H1 (cell line): ENCODE measurements at regions not wholly inside any gene's neighbourhood (a gene's known extent, or its start where the extent isn't known, plus 50 kb on each side); places are given as distances from the start of the nearest gene placed in this dataset.

Experiments used
- CTCF ChIA-PET: fragments of 300-600 bp; sonication (Branson Sonifier 250); formaldehyde crosslinking; loops from one replicate; lab custom pipeline; 2021; ENCODE audit not compliant: partially characterized antibody; lab: Charles Lee
- POLR2A ChIA-PET: fragments of 300-600 bp; sonication (Branson Sonifier 250); formaldehyde crosslinking; loops from one replicate; lab custom pipeline; 2021; ENCODE audit warnings: inconsistent platforms; ENCODE audit not compliant: partially characterized antibody; lab: Charles Lee
- DNase-seq, 2 experiments: peaks; one replicate each; pipeline versions ENCODE4 v3.0.0 to v3.0.0-alpha.2; 2010 to 2022; ENCODE audit warnings: low spot score in 2 of 2, low read depth in 1 of 2, mixed read lengths in 1 of 2
- FAIRE-seq: peaks from 2 replicates; lab custom pipeline; 2011; peaks lifted over from hg19 to GRCh38; lab: Jason Lieb, UNC
- H2AFZ ChIP-seq: 2 replicates; pipeline ENCODE4 v1.8.1; 2012; ENCODE audit warnings: low read length, inconsistent platforms
- H2AK5ac ChIP-seq: 2 replicates; pipeline ENCODE4 v1.6.1; 2013; ENCODE audit warnings: low read depth, low read length
- H2BK120ac ChIP-seq: replicated peaks from 2 replicates; pipeline ENCODE3; 2013; ENCODE audit warnings: low read depth, low read length, inconsistent platforms
- H2BK12ac ChIP-seq: 2 replicates; pipeline ENCODE4 v1.6.1; 2013; ENCODE audit warnings: low read depth, low read length
- H2BK15ac ChIP-seq: 2 replicates; pipeline ENCODE4 v1.6.1; 2013; ENCODE audit warnings: low read length
- H2BK20ac ChIP-seq: 2 replicates; pipeline ENCODE4 v1.6.1; 2013; ENCODE audit warnings: low read length
- H2BK5ac ChIP-seq: 2 replicates; pipeline ENCODE4 v1.6.1; 2013; ENCODE audit warnings: low read depth, low read length
- H3K14ac ChIP-seq: 2 replicates; pipeline ENCODE4 v1.6.1; 2013; ENCODE audit warnings: inconsistent platforms; ENCODE audit not compliant: insufficient read length
- H3K18ac ChIP-seq: 2 replicates; pipeline ENCODE4 v1.6.1; 2013; ENCODE audit warnings: low read length; ENCODE audit errors: extremely low read depth
- H3K23ac ChIP-seq: 2 replicates; pipeline ENCODE4 v1.6.1; 2013; ENCODE audit warnings: inconsistent platforms; ENCODE audit not compliant: insufficient read length
- H3K23me2 ChIP-seq: 2 replicates; pipeline ENCODE4 v1.6.1; 2013; ENCODE audit warnings: low read depth, low read length
- H3K27ac ChIP-seq: 2 replicates; pipeline ENCODE4 v1.6.1; 2011; ENCODE audit warnings: low read depth, low read length, inconsistent platforms
- H3K27me3 ChIP-seq, 4 experiments: replicated peaks in 1 of 4; 1 replicate in 1 of 4; 2 replicates in 3 of 4; pipeline versions ENCODE4 v1.6.1 to v1.8.1; 2011 to 2013; ENCODE audit warnings: low read length in 3 of 4, mild to moderate bottlenecking in 3 of 4, inconsistent platforms in 2 of 4, mixed read lengths in 2 of 4, moderate library complexity in 1 of 4; ENCODE audit not compliant: control insufficient read depth in 3 of 4, insufficient read depth in 3 of 4; ENCODE audit errors: extremely low read depth in 1 of 4
- H3K36me3 ChIP-seq, 4 experiments: 2 replicates each; pipeline versions ENCODE4 v1.6.1 to v1.8.1; 2011 to 2013; ENCODE audit warnings: mild to moderate bottlenecking in 4 of 4, low read length in 3 of 4, moderate library complexity in 2 of 4, control low read depth in 1 of 4, inconsistent platforms in 1 of 4; ENCODE audit not compliant: insufficient read depth in 4 of 4, control insufficient read depth in 2 of 4
- H3K4ac ChIP-seq: replicated peaks from 2 replicates; pipeline ENCODE3; 2013; ENCODE audit warnings: low read length, low read depth, mixed read lengths, inconsistent platforms; ENCODE audit not compliant: insufficient read length
- H3K4me1 ChIP-seq, 4 experiments: replicated peaks in 1 of 4; 1 replicate in 1 of 4; 2 replicates in 3 of 4; pipeline versions ENCODE4 v1.6.1 to v1.8.1; 2011 to 2013; ENCODE audit warnings: low read length in 3 of 4, inconsistent platforms in 2 of 4, mixed read lengths in 1 of 4; ENCODE audit not compliant: insufficient read depth in 4 of 4, control insufficient read depth in 3 of 4
- H3K4me2 ChIP-seq, 2 experiments: 2 replicates each; pipeline versions ENCODE4 v1.6.1 to v1.8.1; 2011 to 2013; ENCODE audit warnings: low read depth in 2 of 2, low read length in 2 of 2, control low read depth in 1 of 2, inconsistent platforms in 1 of 2, mild to moderate bottlenecking in 1 of 2; ENCODE audit not compliant: insufficient read depth in 1 of 2
- H3K4me3 ChIP-seq, 4 experiments: fragments of 200-600, 300-600 bp in 1 of 4; sonication (generic), shearing (Covaris generic), sonication (Bioruptor Twin) in 1 of 4; 2 replicates each; pipeline versions ENCODE4 v1.5.1 to v1.8.1; 2011 to 2016; ENCODE audit warnings: low read length in 4 of 4, low read depth in 3 of 4, control low read depth in 2 of 4, inconsistent platforms in 2 of 4, mild to moderate bottlenecking in 2 of 4, mixed read lengths in 1 of 4, moderate library complexity in 1 of 4; ENCODE audit not compliant: insufficient read depth in 2 of 4; ENCODE audit errors: extremely low read depth in 1 of 4
- H3K56ac ChIP-seq: replicated peaks from 2 replicates; pipeline ENCODE3; 2013; ENCODE audit warnings: low read depth, mild to moderate bottlenecking, mixed read lengths, low read length, inconsistent platforms; ENCODE audit not compliant: insufficient read length
- H3K79me1 ChIP-seq: 2 replicates; pipeline ENCODE4 v1.6.1; 2013; ENCODE audit warnings: low read depth, low read length, control low read depth
- H3K79me2 ChIP-seq, 2 experiments: 2 replicates each; pipeline versions ENCODE4 v1.6.1 to v1.8.1; 2012 to 2013; ENCODE audit warnings: low read length in 2 of 2, mild to moderate bottlenecking in 2 of 2, inconsistent platforms in 1 of 2; ENCODE audit not compliant: insufficient read depth in 2 of 2, control insufficient read depth in 1 of 2
- H3K9ac ChIP-seq, 4 experiments: replicated peaks in 1 of 4; 1 replicate in 1 of 4; 2 replicates in 3 of 4; pipeline versions ENCODE4 v1.6.1 to v1.8.1; 2011 to 2013; ENCODE audit warnings: low read depth in 3 of 4, low read length in 3 of 4, control low read depth in 2 of 4, mild to moderate bottlenecking in 2 of 4, moderate library complexity in 2 of 4, inconsistent platforms in 1 of 4; ENCODE audit errors: extremely low read depth in 1 of 4
- H3K9me3 ChIP-seq, 2 experiments: 2 replicates each; pipeline versions ENCODE4 v1.6.1 to v1.8.1; 2012 to 2013; ENCODE audit warnings: mild to moderate bottlenecking in 2 of 2, moderate library complexity in 2 of 2, control low read depth in 1 of 2, inconsistent platforms in 1 of 2, low read depth in 1 of 2, low read length in 1 of 2, mixed read lengths in 1 of 2; ENCODE audit not compliant: insufficient read depth in 2 of 2
- H4K20me1 ChIP-seq, 2 experiments: replicated peaks in 1 of 2; 2 replicates each; pipeline versions ENCODE3 to v1.8.1; 2011 to 2013; ENCODE audit warnings: inconsistent platforms in 2 of 2, low read length in 2 of 2, mild to moderate bottlenecking in 1 of 2; ENCODE audit not compliant: insufficient read depth in 2 of 2, control insufficient read depth in 1 of 2
- H4K5ac ChIP-seq: 2 replicates; pipeline ENCODE4 v1.6.1; 2013; ENCODE audit warnings: low read length, low read depth, mixed read lengths, inconsistent platforms; ENCODE audit not compliant: insufficient read length
- H4K8ac ChIP-seq: 2 replicates; pipeline ENCODE4 v1.8.0; 2013; ENCODE audit warnings: mild to moderate bottlenecking, moderate library complexity, low read length, inconsistent platforms; ENCODE audit not compliant: insufficient read depth; ENCODE audit errors: extremely low read depth
- H4K91ac ChIP-seq: replicated peaks from 2 replicates; pipeline ENCODE3; 2013; ENCODE audit warnings: low read length, mixed read lengths, inconsistent platforms; ENCODE audit not compliant: insufficient read length
- ASH2L ChIP-seq: fragments of 200-600, 300-600 bp; sonication (generic); IDR thresholded peaks from one replicate; pipeline ENCODE4 v1.7.1; 2017; ENCODE audit warnings: low read length
- BCL11A ChIP-seq, 2 experiments: IDR thresholded peaks; one replicate each; pipeline ENCODE4 v1.6.1; 2011; ENCODE audit warnings: low read depth in 2 of 2, low read length in 2 of 2, mild to moderate bottlenecking in 2 of 2
- CBX8 ChIP-seq: fragments of 300-800, 300-1000 bp; sonication (generic); IDR thresholded peaks from 2 replicates; pipeline ENCODE4 v1.7.1; 2016; ENCODE audit warnings: low read depth, low read length, borderline replicate concordance
- CHD2 ChIP-seq: IDR thresholded peaks from 2 replicates; pipeline ENCODE4 v1.6.1; 2012; ENCODE audit warnings: low read length, improper control_type of control experiment
- CTBP2 ChIP-seq: IDR thresholded peaks from 2 replicates; pipeline ENCODE4 v1.7.0; 2011; ENCODE audit warnings: borderline replicate concordance, mild to moderate bottlenecking, moderate library complexity, mixed read lengths, low read length; ENCODE audit not compliant: insufficient read depth, insufficient read length
- E2F6 ChIP-seq: IDR thresholded peaks from 2 replicates; pipeline ENCODE4 v1.6.1; 2012; ENCODE audit warnings: inconsistent platforms
- JUND ChIP-seq: IDR thresholded peaks from 2 replicates; pipeline ENCODE4 v1.6.1; 2011; ENCODE audit warnings: mild to moderate bottlenecking, improper control_type of control experiment, low read length
- RBBP5 ChIP-seq: IDR thresholded peaks from 2 replicates; pipeline ENCODE4 v1.7.1; 2012; ENCODE audit warnings: low read depth, mild to moderate bottlenecking, inconsistent platforms, low read length, moderate library complexity, borderline replicate concordance
- SP4 ChIP-seq: IDR thresholded peaks from 2 replicates; pipeline ENCODE4 v1.6.1; 2012; ENCODE audit warnings: low read length, inconsistent platforms
- SUZ12 ChIP-seq: fragments of 200-600 bp; sonication (generic); IDR thresholded peaks from 2 replicates; pipeline ENCODE4 v1.6.1; 2012; ENCODE audit warnings: mild to moderate bottlenecking, inconsistent platforms, low read length, moderate library complexity, mixed read lengths
- TAF1 ChIP-seq: IDR thresholded peaks from 2 replicates; pipeline ENCODE4 v1.6.1; 2011; ENCODE audit warnings: mild to moderate bottlenecking, low read depth, low read length
- YY1 ChIP-seq: IDR thresholded peaks from 2 replicates; pipeline ENCODE4 v1.6.1; 2011; ENCODE audit warnings: low read depth, mild to moderate bottlenecking, low read length
- ZNF274 ChIP-seq: IDR thresholded peaks from 2 replicates; pipeline ENCODE4 v1.7.0; 2012; ENCODE audit warnings: low read length, borderline replicate concordance; ENCODE audit errors: extremely low read depth
- WGBS, 2 experiments: shearing (Covaris generic) in 1 of 2; methylation state at CpG; one replicate each; pipeline versions ENCODE4 v1.1.6 to v1.1.7; 2013 to 2015; ENCODE audit warnings: low lambda C conversion rate in 2 of 2, mixed read lengths in 2 of 2, inconsistent platforms in 1 of 2, low coverage in 1 of 2, missing lambda C conversion rate in 1 of 2; ENCODE audit not compliant: insufficient replicate concordance in 2 of 2, insufficient coverage in 1 of 2, insufficient read length in 1 of 2; ENCODE audit errors: extremely low coverage in 1 of 2, missing lambda C conversion rate in 1 of 2; 5-methylcytosine and 5-hydroxymethylcytosine counted together

- no peaks in the 10 kb centered on the region for H3K9me3 ChIP-seq
- no peak overlapping the region for H3K18ac ChIP-seq
- no peak overlapping the region for H2BK20ac ChIP-seq
- H4K91ac ChIP-seq, result no peak overlapping the region
- DNase-seq (peak in 1 of 2 experiments; percentile 69), FAIRE-seq (no peak)
- no peaks in the 10 kb centered on the region for H3K36me3 ChIP-seq
- H4K8ac ChIP-seq, result 0 out of 2 replicates have a peak overlapping the region, but pooled peaks have one; percentile 57
- no peak overlapping the region for H2BK12ac ChIP-seq
- peak overlapping the region; percentile 82 to 84 for H3K4me2 ChIP-seq
- H3K4ac ChIP-seq, result no peak overlapping the region
- H3K56ac ChIP-seq, result no peak overlapping the region
- no peak overlapping the region for H2BK5ac ChIP-seq
- no peak overlapping the region for H4K5ac ChIP-seq
- WGBS, 2 experiments, result 2% methylated on average over 42 of the region's 70 CpGs; no CpG with 5 or more reads in 1 of the 2 experiments
- H2AFZ ChIP-seq, result no peak overlapping the region
- H2BK120ac ChIP-seq, result no peak overlapping the region
- H3K4me3 ChIP-seq, result peak overlapping the region; percentile 31 to 68 (median 38)
- ChIA-PET POLR2A (interaction anchor here (0.6 to 2.3 kb wide), 3 partner anchors 25 to 158 kb away, joined by 3 to 6 read pairs (median 5); no protein-coding TSS in a partner anchor), CTCF (interaction anchor here (0.6 to 1.4 kb wide), 5 partner anchors 65 to 271 kb away, joined by 3 to 4 read pairs (median 3); no protein-coding TSS in a partner anchor)
- peak overlapping the region in 1 of 4 experiments; percentile 37; a peak in 1 of 7 replicates for H3K9ac ChIP-seq
- H3K27me3 ChIP-seq, result peaks cover 13 to 44% (median 40%) of the 10 kb centered on the region in 4 experiments
- H4K20me1 ChIP-seq, result no peaks in the 10 kb centered on the region
- no peaks in the 10 kb centered on the region for H3K79me2 ChIP-seq
- H2AK5ac ChIP-seq, result no peak overlapping the region
- no peak overlapping the region for H3K23ac ChIP-seq
- H3K14ac ChIP-seq, result no peak overlapping the region
- H3K27ac ChIP-seq, result no peak overlapping the region
- H2BK15ac ChIP-seq, result no peak overlapping the region
- H3K79me1 ChIP-seq, result no peaks in the 10 kb centered on the region
- peaks cover 0 to 20% (median 5%) of the 10 kb centered on the region in 4 experiments; a peak in 5 of 7 replicates for H3K4me1 ChIP-seq
- H3K23me2 ChIP-seq, result peaks cover 17% of the 10 kb centered on the region; the same call in 1 of the 2 replicates
- TF ChIP-seq ASH2L, result peak; percentile 55
- no peak for TF ChIP-seq TAF1
- TF ChIP-seq BCL11A (IDR thresholded peaks at IDR 0.05; ENCODE audit: low read depth in 2 of 2, low read length in 2 of 2), result no peak
- TF ChIP-seq CBX8, result no peak
- TF ChIP-seq RBBP5, result no peak
- no peak for TF ChIP-seq JUND
- peak; percentile 25; the same call in 1 of the 2 replicates for TF ChIP-seq E2F6
- no peak for TF ChIP-seq CTBP2
- no peak for TF ChIP-seq YY1
- TF ChIP-seq CHD2, result no peak
- TF ChIP-seq SP4, result no peak
- no peak for TF ChIP-seq ZNF274
- peak; percentile 78 for TF ChIP-seq SUZ12
Measured at GRCh38 chr2:45168711-45169338, 159.6 kb upstream of the SIX2 start.
